GM04504 (cell line): ENCODE measurements at regions not wholly inside any gene's neighbourhood (a gene's known extent, or its start where the extent isn't known, plus 50 kb on each side); places are given as distances from the start of the nearest gene placed in this dataset.

Experiments
- DNase-seq: peaks from one replicate; pipeline ENCODE4 v3.0.0-alpha.2; 2012; ENCODE audit warnings: low read depth

DNA sequence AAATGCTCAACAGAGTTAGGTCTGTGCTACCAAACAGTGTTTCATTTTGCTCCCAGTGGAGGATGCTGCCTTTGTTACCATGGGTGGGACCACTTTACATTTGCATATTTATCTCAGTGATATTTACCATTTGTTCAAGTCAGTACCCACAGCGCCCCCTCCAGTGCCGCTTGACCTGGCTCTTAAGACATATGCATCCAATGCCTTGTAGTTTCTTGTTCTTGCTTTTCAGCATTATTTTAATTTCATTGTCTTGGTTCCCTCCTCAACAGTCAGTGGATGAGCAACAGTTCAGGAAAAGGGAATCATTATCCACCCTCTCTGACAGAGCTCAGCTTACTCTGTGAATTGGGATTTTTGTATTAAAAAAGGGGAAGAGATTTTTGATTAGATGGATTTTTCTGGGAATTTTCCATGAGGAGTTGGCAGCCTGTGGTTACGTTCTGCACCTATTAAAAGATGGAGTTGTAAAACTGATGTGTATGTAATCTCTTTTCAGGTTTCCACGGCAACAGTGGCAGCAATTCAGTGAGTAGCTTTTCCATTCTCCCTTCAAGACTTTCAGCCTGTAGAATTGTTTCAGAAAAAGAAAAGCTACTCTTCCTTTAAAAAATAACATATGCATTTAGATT lies 240.5 kb upstream of the DAAM1 start:
- no peak for DNase-seq

- DNase-seq: no peak
These were observed 237.9 kb upstream of the DAAM1 start for GRCh38 chr14:58950555-58950954.

- DNase-seq: no peak
These were observed 237.3 kb upstream of the DAAM1 start for GRCh38 chr14:58951143-58951542.

- no peak for DNase-seq
These were observed 234.4 kb upstream of the DAAM1 start for GRCh38 chr14:58954052-58954451.

GRCh38 chr14:58954901-58955861 lies 233.3 kb upstream of the DAAM1 start:
- no peak for DNase-seq

GRCh38 chr14:58961045-58961731 lies 227.3 kb upstream of the DAAM1 start:
- DNase-seq: no peak

GRCh38 chr14:58963873-58964597 lies 224.4 kb upstream of the DAAM1 start:
- no peak for DNase-seq

DNA sequence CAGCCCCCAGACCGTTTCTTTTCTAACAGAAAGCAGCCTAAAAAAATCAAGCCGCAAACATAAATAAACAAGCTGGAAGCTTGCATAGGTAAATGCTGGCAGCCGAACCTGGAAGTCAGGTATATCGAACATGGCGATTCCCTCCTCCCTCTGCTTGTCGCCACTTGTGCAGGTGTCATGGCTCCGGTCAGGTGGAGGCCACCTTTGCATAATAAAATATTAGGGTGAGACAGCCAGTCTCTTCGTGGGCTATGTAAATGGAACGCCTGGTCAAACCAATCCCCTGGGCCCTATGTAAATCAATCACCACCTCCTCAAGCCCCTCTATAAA lies 223.9 kb upstream of the DAAM1 start:
- no peak for DNase-seq

DNA sequence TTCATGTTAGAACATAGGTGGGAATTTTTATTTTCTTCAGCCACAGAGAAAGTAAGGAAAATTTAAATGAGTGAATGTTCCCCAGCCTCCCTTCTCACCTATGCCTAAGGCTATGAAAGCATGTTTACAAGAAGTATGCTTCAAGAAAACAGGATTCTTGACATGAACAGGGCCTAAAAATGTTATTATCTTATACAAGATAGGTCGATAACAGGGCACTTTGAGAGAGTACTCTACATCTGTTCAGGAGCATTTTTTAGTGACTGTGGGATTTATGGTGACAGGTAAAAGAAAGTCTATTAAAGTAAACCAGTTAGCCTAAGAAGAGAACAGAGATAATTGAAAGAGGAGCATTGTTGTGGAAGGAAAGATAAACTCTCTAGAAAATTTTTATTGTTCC lies 222.9 kb upstream of the DAAM1 start:
- DNase-seq: no peak

GRCh38 chr14:58966997-58967396 lies 221.5 kb upstream of the DAAM1 start:
- DNase-seq: no peak

DNA sequence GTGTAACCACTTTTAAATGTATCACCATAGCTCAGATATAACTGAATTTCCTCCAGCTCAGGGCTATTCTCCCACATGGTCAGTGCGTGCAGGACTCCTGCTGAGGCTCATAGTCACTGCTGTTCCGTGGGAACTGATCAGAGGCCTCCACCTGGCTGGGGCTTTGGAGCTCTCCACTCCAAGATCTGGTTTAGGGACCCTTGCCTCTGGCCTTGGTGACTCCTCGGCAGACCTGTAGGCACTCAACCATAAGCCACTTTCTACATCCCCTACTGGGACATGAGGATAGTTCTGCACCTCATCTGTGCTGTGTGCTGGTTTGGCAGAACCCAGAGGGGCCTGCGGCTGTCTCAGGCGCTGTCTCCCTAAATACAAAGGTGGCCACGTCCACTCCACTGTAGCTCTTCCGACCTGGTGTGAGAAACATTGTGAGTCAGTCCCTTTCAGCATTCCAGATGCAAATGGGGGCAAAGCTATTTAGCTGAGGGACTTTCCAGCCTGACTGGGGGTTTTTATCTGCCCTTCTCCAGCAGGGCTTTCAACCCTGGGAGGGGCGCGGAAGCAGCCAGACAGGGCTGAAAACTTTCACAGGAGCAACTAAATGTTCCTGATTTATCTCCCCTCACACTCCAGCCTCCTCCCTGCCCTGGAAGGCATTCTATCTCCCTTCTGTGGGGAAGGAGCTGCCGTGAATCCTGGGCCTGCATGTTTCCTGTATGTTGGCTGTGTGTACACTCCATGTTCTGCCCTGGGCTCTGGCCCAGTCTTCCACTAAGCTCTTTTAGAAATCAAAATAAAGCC lies 218.3 kb upstream of the DAAM1 start:
- no peak for DNase-seq

DNA sequence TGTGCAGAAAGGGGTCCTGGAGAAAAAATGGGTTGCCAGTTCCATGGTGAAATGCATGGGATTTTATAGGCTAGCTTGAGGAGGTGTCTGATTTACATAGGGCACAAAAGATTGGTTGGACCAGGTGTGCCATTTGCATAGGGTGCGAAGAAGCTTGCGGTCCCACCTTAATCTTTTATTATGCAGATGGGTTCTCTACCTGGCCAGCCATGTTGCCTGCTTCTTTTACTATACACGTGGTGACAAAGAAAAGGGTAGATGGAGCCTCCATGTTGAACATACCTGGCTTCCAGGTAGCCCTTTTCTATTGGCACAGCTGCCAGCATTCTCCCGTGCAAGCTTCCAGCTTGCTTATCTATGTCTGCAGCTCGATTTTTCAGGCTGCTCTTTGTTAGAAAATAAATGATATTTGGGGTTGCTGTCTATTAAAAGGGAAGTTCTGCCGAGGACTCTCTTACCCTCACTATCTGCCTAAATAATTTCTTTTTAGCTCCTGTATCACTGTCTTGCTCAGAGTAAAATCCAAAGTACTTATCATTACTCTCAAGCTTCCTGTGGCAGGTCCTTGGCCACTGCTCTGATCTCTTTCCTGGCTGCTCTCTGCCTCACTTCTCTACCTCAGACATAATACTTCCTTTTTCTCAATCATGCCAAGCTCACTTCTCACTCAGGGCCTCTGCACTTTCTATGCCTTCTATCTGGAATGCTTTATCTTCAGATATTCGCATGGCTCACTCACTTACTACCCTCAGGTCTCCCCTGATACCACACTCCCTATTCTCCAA lies 216.0 kb upstream of the DAAM1 start:
- DNase-seq: no peak

- DNase-seq: no peak
These were observed 211.1 kb upstream of the DAAM1 start for GRCh38 chr14:58977366-58977765.

GRCh38 chr14:58978343-58978742 lies 210.1 kb upstream of the DAAM1 start:
- DNase-seq: no peak

GRCh38 chr14:58979325-58979724 lies 209.1 kb upstream of the DAAM1 start:
- no peak for DNase-seq

DNA sequence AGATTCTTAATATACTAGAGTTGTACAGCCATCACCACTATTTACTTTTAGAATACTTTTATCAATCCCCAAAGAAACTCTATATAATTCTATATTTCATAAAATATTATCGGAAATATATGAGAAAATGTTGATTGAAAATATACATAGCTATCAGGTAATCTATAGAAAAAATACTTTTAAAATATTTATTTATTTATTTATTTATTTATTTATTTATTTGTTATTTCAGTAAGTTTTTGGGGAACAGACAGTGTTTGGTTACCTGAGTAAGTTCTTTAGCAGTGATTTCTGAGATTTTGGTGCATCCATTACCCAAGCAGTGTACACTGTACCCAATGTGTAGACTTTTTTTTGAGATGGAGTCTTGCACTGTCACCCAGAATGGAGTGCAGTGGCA lies 206.6 kb upstream of the DAAM1 start:
- no peak for DNase-seq

DNA sequence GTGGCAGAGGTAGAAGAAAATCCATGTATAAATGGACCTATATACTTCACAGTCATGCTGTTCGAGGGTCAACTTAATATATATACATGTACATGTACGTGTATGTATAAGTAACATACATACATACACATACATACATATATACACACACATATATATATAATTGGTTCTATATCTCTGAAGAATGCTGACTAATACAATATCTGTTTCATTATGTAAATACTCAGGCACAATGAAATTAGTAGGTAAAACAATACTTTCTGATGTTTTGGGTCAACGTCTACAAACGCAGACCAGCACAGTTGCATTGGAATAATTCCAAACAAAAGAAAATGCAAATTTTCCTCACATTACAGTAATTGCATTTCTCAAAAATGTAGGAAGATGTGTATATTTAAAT lies 202.7 kb upstream of the DAAM1 start:
- DNase-seq: no peak

GRCh38 chr14:58987591-58987990 lies 200.9 kb upstream of the DAAM1 start:
- DNase-seq: no peak

GRCh38 chr14:58992935-58993334 lies 195.5 kb upstream of the DAAM1 start:
- DNase-seq: no peak

DNA sequence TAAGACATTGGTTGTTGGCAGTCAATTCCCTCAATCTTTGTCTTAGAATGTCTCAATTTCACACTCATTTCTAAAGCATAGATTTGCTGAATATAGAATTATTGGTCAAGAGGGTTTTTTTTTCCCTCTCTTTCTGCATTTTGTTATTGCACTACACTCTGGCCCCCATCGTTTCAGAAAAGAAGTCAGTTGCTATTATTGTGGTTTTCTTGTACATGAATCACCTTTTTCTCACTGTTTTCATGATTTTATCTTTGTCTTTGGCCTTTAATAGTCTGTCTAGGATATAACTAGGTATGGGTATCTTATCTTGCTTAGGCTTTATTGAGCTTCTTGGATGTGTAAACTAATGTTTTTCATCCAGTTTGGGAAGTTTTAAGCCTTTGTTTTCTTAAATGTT lies 194.3 kb upstream of the DAAM1 start:
- DNase-seq: no peak

- no peak for DNase-seq
These were observed 184.5 kb upstream of the DAAM1 start for GRCh38 chr14:59004012-59004411.
